H9 (cell line): ENCODE measurements at regions not wholly inside any gene's neighbourhood (a gene's known extent, or its start where the extent isn't known, plus 50 kb on each side); places are given as distances from the start of the nearest gene placed in this dataset.
A peak's percentile ranks its signal among the peaks of the same experiment; 100 is the strongest.

Experiments used
- DNase-seq: peaks from one replicate; pipeline ENCODE4 v3.0.0-alpha.2; 2017
- H2AFZ ChIP-seq: one replicate; pipeline ENCODE4 v1.6.1; 2013; ENCODE audit warnings: mild to moderate bottlenecking, low read length, control low read depth, moderate library complexity
- H2AK5ac ChIP-seq: 2 replicates; pipeline ENCODE4 v1.6.1; 2013; ENCODE audit warnings: low read length, control low read depth, mixed read lengths; ENCODE audit not compliant: insufficient read length
- H2BK120ac ChIP-seq: one replicate; pipeline ENCODE4 v1.6.1; 2013; ENCODE audit warnings: low read depth, mild to moderate bottlenecking, low read length, control low read depth, inconsistent platforms; ENCODE audit not compliant: poor library complexity, severe bottlenecking
- H2BK12ac ChIP-seq: 2 replicates; pipeline ENCODE4 v1.6.1; 2013; ENCODE audit warnings: low read length, control low read depth, mixed read lengths, low read depth; ENCODE audit not compliant: insufficient read length
- H2BK15ac ChIP-seq: 2 replicates; pipeline ENCODE4 v1.6.1; 2013; ENCODE audit warnings: low read depth, low read length, control low read depth
- H2BK20ac ChIP-seq: one replicate; pipeline ENCODE4 v1.6.1; 2013; ENCODE audit warnings: low read depth, mild to moderate bottlenecking, low read length, control low read depth, inconsistent platforms; ENCODE audit not compliant: poor library complexity, severe bottlenecking
- H2BK5ac ChIP-seq: 2 replicates; pipeline ENCODE4 v1.6.1; 2013; ENCODE audit warnings: low read length, control low read depth, mixed read lengths; ENCODE audit not compliant: insufficient read length
- H3K14ac ChIP-seq: 2 replicates; pipeline ENCODE4 v1.6.1; 2013; ENCODE audit warnings: low read length, control low read depth; ENCODE audit not compliant: insufficient read depth
- H3K18ac ChIP-seq: 2 replicates; pipeline ENCODE4 v1.6.1; 2013; ENCODE audit warnings: low read depth, mild to moderate bottlenecking, mixed read lengths, low read length, control low read depth; ENCODE audit not compliant: insufficient read length
- H3K23ac ChIP-seq: 2 replicates; pipeline ENCODE4 v1.6.1; 2013; ENCODE audit warnings: low read length, control low read depth, mixed read lengths, low read depth; ENCODE audit not compliant: insufficient read length
- H3K23me2 ChIP-seq: 2 replicates; pipeline ENCODE4 v1.6.1; 2013; ENCODE audit warnings: low read depth, mild to moderate bottlenecking, mixed read lengths, low read length, control low read depth; ENCODE audit not compliant: insufficient read length, poor library complexity, severe bottlenecking
- H3K27ac ChIP-seq: 2 replicates; pipeline ENCODE4 v1.5.1; 2013; ENCODE audit warnings: low read length, control low read depth, mixed read lengths, low read depth; ENCODE audit not compliant: insufficient read length
- H3K27me3 ChIP-seq: 2 replicates; pipeline ENCODE4 v1.6.1; 2013; ENCODE audit warnings: low read length, control low read depth, inconsistent platforms; ENCODE audit not compliant: insufficient read depth
- H3K4ac ChIP-seq: 2 replicates; pipeline ENCODE4 v1.6.1; 2013; ENCODE audit warnings: low read depth, mild to moderate bottlenecking, control low read depth, inconsistent platforms, low read length, moderate library complexity
- H3K4me1 ChIP-seq: 2 replicates; pipeline ENCODE4 v1.6.1; 2013; ENCODE audit warnings: low read length, control low read depth, inconsistent platforms; ENCODE audit not compliant: insufficient read depth
- H3K4me2 ChIP-seq: 2 replicates; pipeline ENCODE4 v1.6.1; 2013; ENCODE audit warnings: low read length, control low read depth, mixed read lengths; ENCODE audit not compliant: insufficient read length, insufficient read depth
- H3K56ac ChIP-seq: 2 replicates; pipeline ENCODE4 v1.6.1; 2013; ENCODE audit warnings: low read depth, mild to moderate bottlenecking, mixed read lengths, low read length, control low read depth; ENCODE audit not compliant: insufficient read length
- H3K79me1 ChIP-seq: 2 replicates; pipeline ENCODE4 v1.6.1; 2013; ENCODE audit warnings: low read depth, mild to moderate bottlenecking, moderate library complexity, low read length, control low read depth, inconsistent platforms; ENCODE audit not compliant: insufficient read depth, poor library complexity, severe bottlenecking
- H3K79me2 ChIP-seq: 2 replicates; pipeline ENCODE4 v1.6.1; 2013; ENCODE audit warnings: low read length, control low read depth, inconsistent platforms; ENCODE audit not compliant: insufficient read depth
- H3K9ac ChIP-seq: 2 replicates; pipeline ENCODE4 v1.6.1; 2013; ENCODE audit warnings: low read length, control low read depth, mixed read lengths; ENCODE audit not compliant: insufficient read length; ENCODE audit errors: extremely low read depth
- H3K9me3 ChIP-seq: one replicate; pipeline ENCODE4 v1.6.1; 2013; ENCODE audit warnings: low read depth, low read length, inconsistent platforms; ENCODE audit not compliant: control insufficient read depth
- H3T11ph ChIP-seq: one replicate; pipeline ENCODE4 v1.6.1; 2013; ENCODE audit warnings: mild to moderate bottlenecking, low read length, control low read depth, inconsistent platforms
- H4K20me1 ChIP-seq: one replicate; pipeline ENCODE4 v1.6.1; 2013; ENCODE audit not compliant: control insufficient read depth, insufficient read length, insufficient read depth
- H4K5ac ChIP-seq: 2 replicates; pipeline ENCODE4 v1.6.1; 2013; ENCODE audit warnings: low read depth, mild to moderate bottlenecking, mixed read lengths, low read length, control low read depth; ENCODE audit not compliant: insufficient read length
- H4K8ac ChIP-seq: replicated peaks from 2 replicates; pipeline ENCODE4 v1.6.1; 2013; ENCODE audit warnings: low read length, control low read depth, mixed read lengths, low read depth; ENCODE audit not compliant: insufficient read length
- H4K91ac ChIP-seq: 2 replicates; pipeline ENCODE4 v1.6.1; 2013; ENCODE audit warnings: low read depth, mild to moderate bottlenecking, moderate library complexity, mixed read lengths, low read length, control low read depth; ENCODE audit not compliant: insufficient read length
- H3K27ac Mint-ChIP-seq, 3 experiments: 2 replicates in 2 of 3; 3 replicates in 1 of 3; pipeline ENCODE4 v1.8.0; 2020 to 2021; ENCODE audit warnings: mixed read lengths in 3 of 3, mild to moderate bottlenecking in 1 of 3, moderate library complexity in 1 of 3
- H3K27me3 Mint-ChIP-seq: 2 replicates; pipeline ENCODE4 v1.8.0; 2021; ENCODE audit warnings: low read depth, mild to moderate bottlenecking, moderate library complexity, mixed read lengths
- H3K36me3 Mint-ChIP-seq, 3 experiments: 2 replicates in 2 of 3; 3 replicates in 1 of 3; pipeline ENCODE4 v1.8.0; 2020 to 2021; ENCODE audit warnings: low read depth in 3 of 3, mixed read lengths in 3 of 3; ENCODE audit not compliant: insufficient read depth in 1 of 3
- H3K4me1 Mint-ChIP-seq, 2 experiments: 2 replicates each; pipeline ENCODE4 v1.8.0; 2020; ENCODE audit warnings: mixed read lengths in 2 of 2
- H3K4me3 Mint-ChIP-seq, 2 experiments: 2 replicates in 1 of 2; 3 replicates in 1 of 2; pipeline ENCODE4 v1.8.0; 2020 to 2021; ENCODE audit warnings: mild to moderate bottlenecking in 2 of 2, mixed read lengths in 2 of 2, moderate library complexity in 1 of 2
- H3K9me3 Mint-ChIP-seq, 2 experiments: 2 replicates in 1 of 2; 3 replicates in 1 of 2; pipeline ENCODE4 v1.8.0; 2020; ENCODE audit warnings: mild to moderate bottlenecking in 2 of 2, mixed read lengths in 2 of 2, moderate library complexity in 1 of 2
- WGBS: extraction: QIAGEN DNeasy Blood & Tissue Kit; methylation state at CpG from one replicate; pipeline ENCODE4 v1.1.7; 2013; ENCODE audit warnings: missing lambda C conversion rate, low lambda C conversion rate, mixed read lengths; ENCODE audit not compliant: insufficient read length; ENCODE audit errors: extremely low coverage; 5-methylcytosine and 5-hydroxymethylcytosine counted together
- TF ChIP-seq, protein P1 (sequence below): fragments of 200-600 bp; sonication (generic); conservative IDR thresholded peaks from 3 replicates; pipeline ENCODE4 v1.8.0; 2021; ENCODE audit warnings: antibody characterized with exemption, mild to moderate bottlenecking

DNA sequence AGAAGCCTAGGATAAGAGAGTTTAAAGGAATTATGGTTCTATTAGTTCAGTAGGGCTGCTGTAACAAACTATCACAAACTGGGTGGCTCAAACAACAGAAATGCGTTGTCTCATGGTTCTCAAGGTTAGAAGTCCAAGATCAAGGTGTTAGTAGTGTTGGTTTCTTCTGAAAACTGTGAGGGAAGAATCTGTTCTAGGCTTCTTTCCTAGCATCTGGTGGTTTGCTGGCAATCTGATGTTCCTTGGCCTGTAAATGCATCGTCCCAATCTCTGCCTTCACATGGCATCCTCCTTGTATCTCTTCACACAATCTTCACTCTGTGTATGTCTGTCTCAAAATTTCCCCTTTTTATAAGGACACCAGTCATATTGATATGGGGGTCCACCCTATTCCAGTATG lies 76.3 kb downstream of the MDH1 start:
- Histone ChIP-seq H3K4me1 (peaks cover 12% of the 10 kb centered on the region), H3K79me2 (no peaks in the 10 kb centered on the region), H3K23me2 (no peaks in the 10 kb centered on the region), H4K8ac (no peak overlapping the region), H3K27ac (no peak overlapping the region), H3K18ac (no peak overlapping the region), H3T11ph (no peak overlapping the region), H2BK120ac (peak overlapping the region; percentile 19), H3K14ac (no peak overlapping the region), H2BK12ac (no peak overlapping the region), H4K20me1 (no peaks in the 10 kb centered on the region), H2BK15ac (no peak overlapping the region), H3K9ac (no peak overlapping the region), H3K9me3 (no peaks in the 10 kb centered on the region), H2BK5ac (no peak overlapping the region), H2AK5ac (no peak overlapping the region), H3K27me3 (no peaks in the 10 kb centered on the region), H3K4me2 (no peak overlapping the region), H3K56ac (no peak overlapping the region), H2BK20ac (no peak overlapping the region), H3K23ac (no peak overlapping the region), H4K91ac (no peak overlapping the region), H4K5ac (no peak overlapping the region), H3K79me1 (no peaks in the 10 kb centered on the region), H2AFZ (no peak overlapping the region), H3K4ac (no peak overlapping the region)
- no peak overlapping the region for H3K27ac Mint-ChIP-seq
- no peak overlapping the region for H3K4me3 Mint-ChIP-seq
- no peaks in the 10 kb centered on the region for H3K27me3 Mint-ChIP-seq
- WGBS = no CpG with 5 or more reads among the region's 2 CpGs
- peaks cover 51 to 52% of the 10 kb centered on the region in 2 experiments for H3K4me1 Mint-ChIP-seq
- peaks cover 0 to 16% (median 3%) of the 10 kb centered on the region in 3 experiments; a peak in 3 of 7 replicates for H3K36me3 Mint-ChIP-seq
- TF ChIP-seq, protein P1, sequence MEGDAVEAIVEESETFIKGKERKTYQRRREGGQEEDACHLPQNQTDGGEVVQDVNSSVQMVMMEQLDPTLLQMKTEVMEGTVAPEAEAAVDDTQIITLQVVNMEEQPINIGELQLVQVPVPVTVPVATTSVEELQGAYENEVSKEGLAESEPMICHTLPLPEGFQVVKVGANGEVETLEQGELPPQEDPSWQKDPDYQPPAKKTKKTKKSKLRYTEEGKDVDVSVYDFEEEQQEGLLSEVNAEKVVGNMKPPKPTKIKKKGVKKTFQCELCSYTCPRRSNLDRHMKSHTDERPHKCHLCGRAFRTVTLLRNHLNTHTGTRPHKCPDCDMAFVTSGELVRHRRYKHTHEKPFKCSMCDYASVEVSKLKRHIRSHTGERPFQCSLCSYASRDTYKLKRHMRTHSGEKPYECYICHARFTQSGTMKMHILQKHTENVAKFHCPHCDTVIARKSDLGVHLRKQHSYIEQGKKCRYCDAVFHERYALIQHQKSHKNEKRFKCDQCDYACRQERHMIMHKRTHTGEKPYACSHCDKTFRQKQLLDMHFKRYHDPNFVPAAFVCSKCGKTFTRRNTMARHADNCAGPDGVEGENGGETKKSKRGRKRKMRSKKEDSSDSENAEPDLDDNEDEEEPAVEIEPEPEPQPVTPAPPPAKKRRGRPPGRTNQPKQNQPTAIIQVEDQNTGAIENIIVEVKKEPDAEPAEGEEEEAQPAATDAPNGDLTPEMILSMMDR = no peak
- DNase-seq = no peak
- peaks cover 0 to 3% of the 10 kb centered on the region in 2 experiments; a peak in 2 of 5 replicates for H3K9me3 Mint-ChIP-seq
